GM20431 (cell line): ENCODE measurements at regions not wholly inside any gene's neighbourhood (a gene's known extent, or its start where the extent isn't known, plus 50 kb on each side); places are given as distances from the start of the nearest gene placed in this dataset.

Experiments
- in situ Hi-C: fragments of 300-500 bp; cut with MseI, MboI; formaldehyde crosslinking; loops from one replicate; pipeline ENCODE4 v1.15.0; 2020; ENCODE audit warnings: low sequenced_read_pairs; ENCODE audit not compliant: unreplicated experiment

GRCh38 chrX:71000139-71000538 is 68.0 kb downstream of the SNX12 start:
- in situ Hi-C loops, result no loop called here

GRCh38 chrX:70998411-70999027 is 67.6 kb upstream of the SLC7A3 start:
- in situ Hi-C loops, result loop anchor here (25.0 kb wide), 1 partner anchor 164 kb away; no protein-coding TSS in a partner anchor

- in situ Hi-C loops, result loop anchor here (25.0 kb wide), 1 partner anchor 167 kb away; no protein-coding TSS in a partner anchor
Observed at GRCh38 chrX:70995338-70995737, 64.4 kb upstream of the SLC7A3 start.

- in situ Hi-C loops, result loop anchor here (25.0 kb wide), 1 partner anchor 174 kb away; no protein-coding TSS in a partner anchor
Observed at GRCh38 chrX:70988425-70988824, 57.5 kb upstream of the SLC7A3 start.
